HG03039 (cell line): ENCODE measurements at regions not wholly inside any gene's neighbourhood (a gene's known extent, or its start where the extent isn't known, plus 50 kb on each side); places are given as distances from the start of the nearest gene placed in this dataset.

Source experiments
- ATAC-seq: cut with Tn5 transposase; IDR thresholded peaks from one replicate; pipeline ENCODE4 v1.9.1; 2021; ENCODE audit warnings: mild to moderate bottlenecking, moderate library complexity; ENCODE audit not compliant: unreplicated experiment

DNA sequence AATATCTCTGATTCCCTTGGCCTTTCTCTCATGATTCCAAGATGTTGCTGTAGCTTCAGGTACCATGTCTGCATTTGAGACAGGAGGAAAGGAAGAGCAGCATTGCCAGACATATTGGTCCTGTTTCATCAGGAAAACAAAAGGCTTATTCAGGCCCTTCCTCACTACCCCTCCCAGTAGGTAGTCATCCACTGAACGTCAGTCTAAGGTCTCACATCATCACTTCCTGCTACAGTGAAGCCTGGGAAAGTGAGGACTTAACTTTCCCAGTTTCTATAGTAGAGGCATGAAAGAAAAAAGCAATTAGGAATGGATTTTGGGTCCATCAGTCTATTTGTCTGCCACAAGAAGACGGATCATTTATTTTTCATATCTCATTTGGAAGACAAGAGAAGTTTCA, 85.7 kb upstream of the SOX4 start:
- ATAC-seq = no peak

GRCh38 chr6:21508753-21509152, 84.8 kb upstream of the SOX4 start:
- no peak for ATAC-seq

DNA sequence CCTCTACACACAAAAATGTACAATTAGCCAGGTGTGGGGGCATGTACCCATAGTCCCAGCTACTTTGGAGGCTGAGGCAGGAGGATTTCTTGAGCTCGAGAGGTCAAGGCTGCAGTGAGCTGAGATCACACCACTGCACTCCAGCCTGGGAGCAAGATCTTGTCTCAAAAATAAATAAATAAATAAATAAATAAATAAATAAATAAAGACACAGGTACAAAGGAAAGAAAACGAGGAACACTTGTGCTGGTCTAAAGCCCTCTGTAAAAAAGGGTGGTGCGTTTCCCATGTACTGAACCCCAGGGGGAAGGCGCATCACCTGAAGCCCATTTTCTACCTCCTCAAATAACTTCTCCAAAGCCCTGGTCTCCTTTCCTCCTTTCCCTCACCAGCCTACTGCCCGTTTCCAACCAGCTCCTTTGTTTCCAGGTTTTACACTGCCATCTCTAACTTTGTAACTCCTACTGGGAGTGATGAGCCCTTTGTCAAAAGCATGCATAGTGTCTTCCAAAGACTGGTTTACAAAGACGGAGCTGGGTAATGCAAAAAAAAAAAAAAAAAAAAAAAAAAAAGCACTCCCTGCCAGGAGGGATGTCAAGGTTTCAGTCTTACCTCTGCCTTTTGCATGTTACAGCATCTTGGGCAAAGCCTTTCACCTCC, 81.5 kb upstream of the SOX4 start:
- no peak for ATAC-seq

- ATAC-seq = no peak
Measured at GRCh38 chr6:21514288-21514687, 79.3 kb upstream of the SOX4 start.

DNA sequence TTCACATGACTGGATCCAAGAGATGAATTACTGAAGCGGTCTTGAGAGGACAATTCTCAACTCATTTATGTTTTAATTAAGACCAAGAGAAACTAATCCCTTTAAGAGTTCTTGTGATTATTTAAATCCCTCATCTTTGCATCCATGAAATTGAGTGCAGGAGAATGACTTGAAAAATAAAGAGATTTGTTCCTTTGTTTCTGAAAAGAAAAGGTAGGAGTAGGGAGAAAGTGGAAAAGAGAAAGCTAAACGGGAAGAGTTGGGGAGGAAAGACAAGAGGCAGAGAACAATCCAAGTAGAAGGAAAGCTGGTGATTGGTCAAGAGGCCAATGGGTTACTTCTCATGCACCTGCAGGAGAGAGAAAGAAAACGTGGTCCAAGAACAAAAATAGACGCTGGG, 75.2 kb upstream of the SOX4 start:
- ATAC-seq = no peak

DNA sequence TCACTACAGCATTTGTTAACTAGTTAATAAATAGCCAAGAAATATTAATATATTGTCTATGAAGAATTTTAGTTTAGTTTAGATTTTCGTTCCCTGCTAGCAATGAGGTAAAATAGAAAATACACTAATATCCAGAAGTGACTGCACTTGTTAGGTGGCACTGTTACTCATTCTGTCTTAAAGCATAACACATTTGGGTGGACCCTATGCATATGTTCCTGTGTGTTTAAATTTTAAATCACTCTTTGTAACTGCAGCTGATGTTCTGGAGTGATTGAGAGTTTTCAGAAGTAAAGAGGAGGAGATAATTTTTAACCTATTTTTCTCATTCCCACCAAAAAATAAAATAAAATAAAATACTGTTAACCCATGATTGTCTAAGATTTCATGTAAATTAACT, 73.9 kb upstream of the SOX4 start:
- ATAC-seq = no peak

DNA sequence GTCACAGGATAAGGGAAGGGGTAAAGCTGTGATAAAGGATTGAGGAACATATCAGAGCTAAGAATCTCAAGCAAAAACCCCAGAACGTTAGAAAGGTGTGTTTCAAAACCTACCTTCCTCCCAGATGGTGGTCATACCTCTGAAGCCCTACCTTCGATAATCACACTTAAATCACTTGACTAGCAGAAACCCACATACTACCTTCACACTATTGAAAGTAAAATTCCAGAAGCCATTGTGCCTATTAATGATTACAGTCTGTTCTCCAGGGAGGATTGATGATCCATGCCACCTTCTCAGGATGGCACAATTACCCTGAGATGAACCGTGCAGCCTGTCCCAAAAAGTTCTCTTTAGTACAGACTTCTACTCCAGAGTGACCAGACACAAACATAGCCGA, 72.3 kb upstream of the SOX4 start:
- ATAC-seq = no peak

DNA sequence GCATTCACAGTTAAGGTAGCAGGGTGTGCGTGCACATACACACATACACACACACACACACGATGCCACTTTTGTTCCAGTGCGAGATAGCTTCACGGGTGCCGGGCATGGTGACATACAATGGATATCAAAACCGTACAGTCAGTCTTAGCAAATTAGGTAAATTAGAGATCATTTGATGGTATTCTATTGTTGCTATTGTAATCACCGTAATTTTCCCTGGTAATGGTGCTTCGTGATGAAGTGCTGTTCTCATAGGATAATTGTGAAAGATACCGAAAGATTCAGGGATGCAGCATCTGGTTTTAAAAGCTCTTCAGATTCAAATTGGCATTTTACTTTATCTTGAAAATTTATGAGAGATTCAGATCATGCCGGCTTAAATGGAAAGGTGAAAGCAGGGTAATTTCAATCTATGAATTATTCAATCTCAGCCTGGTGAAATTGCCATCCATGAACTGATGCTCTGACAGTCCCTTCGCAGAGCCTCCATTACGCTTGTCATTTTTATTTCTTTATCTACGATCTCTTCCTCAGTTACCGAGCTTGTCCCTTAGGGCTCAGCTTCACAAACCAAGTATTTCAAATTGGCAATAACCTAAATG, 71.3 kb upstream of the SOX4 start:
- no peak for ATAC-seq

DNA sequence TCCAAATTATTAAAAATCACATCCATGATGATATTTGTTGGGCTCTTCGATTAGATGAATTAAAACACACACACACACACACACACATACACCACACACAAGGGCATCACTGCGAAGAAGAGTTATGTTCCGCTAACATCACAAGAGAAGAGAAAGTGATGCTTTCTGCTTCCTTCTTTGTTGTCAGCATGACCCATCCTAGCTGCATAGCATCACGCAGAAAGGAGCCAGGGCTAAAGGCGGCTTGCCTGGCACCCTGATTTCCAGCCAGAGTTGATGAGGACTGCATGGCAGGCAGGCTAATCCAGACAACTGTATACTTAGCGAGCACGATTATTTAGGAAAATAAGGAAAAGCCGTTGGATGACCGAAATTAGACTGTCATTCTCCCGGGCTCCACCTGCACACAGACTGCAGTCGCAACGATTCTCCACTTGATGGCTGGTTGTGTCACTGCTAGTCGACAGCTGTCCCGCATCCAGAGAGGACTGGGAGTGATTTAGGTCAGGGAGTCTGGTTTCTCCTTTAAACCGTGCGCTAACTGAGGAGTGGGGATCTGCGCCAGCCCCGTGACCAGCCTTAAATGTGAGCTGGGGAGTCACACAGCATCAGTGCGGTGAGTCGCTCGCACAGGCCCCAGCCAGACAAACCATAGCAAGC, 70.6 kb upstream of the SOX4 start:
- no peak for ATAC-seq

DNA sequence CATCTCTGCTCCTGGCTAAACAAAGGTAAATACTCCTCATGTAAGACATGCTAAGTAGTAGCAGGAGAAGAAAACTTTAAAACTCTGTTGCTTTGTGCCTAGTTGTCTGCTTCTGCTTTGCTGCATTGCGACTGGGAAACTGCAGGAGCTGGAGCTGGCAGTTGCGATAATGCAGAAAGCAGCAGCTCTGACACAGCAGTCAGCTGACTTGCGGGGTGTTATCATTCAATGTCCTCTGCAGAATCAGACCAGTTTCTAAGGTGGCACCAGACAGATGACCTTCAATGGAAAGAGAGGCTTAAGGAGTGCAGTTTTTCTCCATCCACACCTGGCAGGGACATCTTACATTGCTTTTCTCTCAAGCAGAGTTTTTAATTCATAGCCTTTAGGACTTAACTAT, 69.9 kb upstream of the SOX4 start:
- ATAC-seq = no peak

DNA sequence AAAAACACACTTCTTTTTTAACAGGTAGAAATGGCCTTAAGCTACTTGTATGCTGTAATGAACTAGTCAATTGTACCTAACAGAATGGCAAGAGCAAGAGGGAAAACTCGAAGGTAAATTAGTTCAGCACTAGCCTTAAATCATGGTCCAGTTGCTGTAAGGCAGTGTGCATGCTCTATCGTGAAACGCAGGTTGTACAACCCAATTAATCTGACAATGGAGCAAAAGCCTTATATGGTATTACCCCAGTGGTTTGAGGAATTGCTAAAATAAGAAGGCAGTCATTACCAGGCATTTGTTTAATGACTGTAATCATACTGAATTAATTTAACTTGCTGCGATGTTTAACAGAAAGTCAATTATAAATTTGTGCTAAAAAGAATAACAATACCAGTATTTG, 69.3 kb upstream of the SOX4 start:
- no peak for ATAC-seq

DNA sequence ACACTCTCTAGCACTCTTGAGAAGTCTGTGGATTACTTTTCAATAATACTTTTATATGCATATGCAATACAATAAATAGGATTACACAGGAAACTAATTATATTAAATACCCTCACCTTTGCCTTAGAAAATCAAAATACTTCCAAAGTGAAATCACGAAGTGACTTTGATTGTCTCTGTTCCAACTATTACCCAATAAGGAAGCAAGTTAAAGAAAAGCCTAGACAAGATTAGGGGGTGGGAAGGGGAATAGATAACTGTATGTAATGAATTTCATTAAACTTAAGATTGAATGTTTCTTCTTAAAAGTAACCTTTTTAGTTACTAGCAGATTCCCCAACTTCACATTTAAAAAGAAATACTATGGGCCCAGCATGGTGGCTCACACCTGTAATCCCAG, 66.6 kb upstream of the SOX4 start:
- ATAC-seq = no peak

DNA sequence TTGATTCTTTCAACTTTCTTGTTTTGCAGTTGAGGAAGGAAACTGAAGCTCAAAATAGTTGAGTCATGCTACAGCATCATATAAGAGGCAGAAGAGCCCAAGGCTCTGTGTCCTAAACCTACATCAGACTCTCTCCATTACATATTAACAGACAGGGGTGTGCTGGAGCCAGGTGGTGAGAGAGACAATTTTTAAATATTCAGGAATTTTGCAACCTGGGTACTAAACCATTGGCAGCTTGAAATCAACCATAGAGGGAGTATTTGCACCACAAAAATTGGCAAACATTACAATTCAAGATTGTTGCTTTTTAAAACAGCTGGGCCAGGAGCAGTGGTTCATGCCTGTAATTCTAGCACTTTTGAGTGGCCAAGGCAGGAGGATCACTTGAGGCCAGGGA, 65.8 kb upstream of the SOX4 start:
- ATAC-seq = no peak

GRCh38 chr6:21529431-21529830, 64.1 kb upstream of the SOX4 start:
- no peak for ATAC-seq

DNA sequence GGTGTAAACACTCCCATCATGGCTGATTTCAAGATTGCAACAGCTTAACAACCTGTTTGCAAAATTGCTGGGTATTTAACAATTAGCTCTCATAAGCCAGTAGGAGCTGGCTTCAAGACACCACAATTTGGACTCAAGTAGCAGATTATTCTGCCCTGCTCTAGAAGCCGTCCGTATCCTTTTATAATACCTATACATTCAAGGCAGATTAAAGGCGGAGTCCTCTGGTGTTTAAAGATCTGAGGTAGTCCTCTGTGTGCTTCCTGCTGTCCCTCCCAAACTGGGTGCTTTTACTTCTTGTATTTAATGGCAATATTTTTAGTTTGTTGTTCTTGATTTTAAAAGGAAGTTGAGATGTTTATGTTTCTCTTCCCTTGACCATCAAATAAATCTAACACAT, 62.2 kb upstream of the SOX4 start:
- ATAC-seq = no peak

DNA sequence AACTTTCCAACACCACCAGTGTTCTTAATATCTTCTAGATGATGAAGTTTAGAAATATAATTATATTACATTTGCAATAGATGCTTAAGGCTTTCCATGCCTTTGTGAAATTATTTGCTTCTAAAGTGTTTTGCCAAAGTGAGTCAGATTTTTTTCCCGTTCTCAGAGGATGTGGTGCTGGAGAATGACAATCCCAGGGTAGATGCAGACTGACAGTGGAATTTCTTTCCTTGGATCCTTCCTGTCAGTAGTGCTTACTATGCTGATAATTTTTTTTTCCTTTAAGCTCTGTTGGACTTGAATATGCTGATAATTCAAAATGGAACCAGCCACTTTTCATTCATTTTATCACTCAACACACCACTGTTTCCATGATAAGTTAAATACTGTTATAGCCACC, 59.9 kb upstream of the SOX4 start:
- no peak for ATAC-seq

DNA sequence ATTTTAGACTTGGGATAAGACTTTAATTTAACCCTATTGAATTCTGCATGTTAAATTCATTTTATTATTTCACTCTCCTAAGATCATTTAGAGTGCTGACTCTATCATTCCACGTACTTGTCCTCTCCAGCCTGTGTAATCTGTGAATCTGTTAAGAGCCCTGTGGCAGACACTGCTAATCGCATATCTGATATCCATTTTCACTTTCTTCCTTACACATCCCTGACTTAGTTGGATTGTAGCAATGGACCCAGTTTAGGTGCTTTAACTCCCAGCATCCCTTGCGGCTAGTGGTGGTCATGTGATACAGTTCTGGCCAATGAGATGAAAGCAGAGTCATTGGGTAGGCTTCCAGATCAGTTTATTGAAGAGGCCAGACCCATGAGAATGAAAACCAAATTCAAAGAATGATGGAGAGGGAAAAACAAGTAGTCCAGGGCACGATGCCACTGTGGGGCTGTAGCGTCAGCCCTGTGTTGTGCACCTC, 57.2 kb upstream of the SOX4 start:
- ATAC-seq = no peak

DNA sequence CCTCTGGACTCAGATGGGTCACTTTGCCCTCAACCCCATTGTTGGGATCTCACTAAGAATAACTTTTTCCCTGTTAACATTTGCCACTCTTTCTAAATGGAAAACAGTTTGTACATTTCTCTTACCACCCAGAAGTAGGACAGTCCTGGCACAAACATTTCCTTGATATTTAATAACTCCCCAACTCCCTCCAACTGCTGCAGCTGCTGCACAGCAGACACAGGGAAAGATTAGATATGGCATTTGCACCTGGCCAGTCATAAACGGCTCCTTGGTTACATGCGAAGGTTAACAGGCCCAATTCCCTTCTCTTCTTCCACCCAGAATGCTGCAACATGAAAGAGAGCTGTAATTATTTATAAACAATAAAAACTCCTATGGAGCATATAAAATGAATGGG, 55.9 kb upstream of the SOX4 start:
- no peak for ATAC-seq

- ATAC-seq = no peak
Measured at GRCh38 chr6:21538186-21538798, 55.3 kb upstream of the SOX4 start.

GRCh38 chr6:21539621-21540100, 53.9 kb upstream of the SOX4 start:
- ATAC-seq = no peak
